ENCODE measurements at regions not wholly inside any gene's neighbourhood (a gene's known extent, or its start where the extent isn't known, plus 50 kb on each side); places are given as distances from the start of the nearest gene placed in this dataset.

DNA sequence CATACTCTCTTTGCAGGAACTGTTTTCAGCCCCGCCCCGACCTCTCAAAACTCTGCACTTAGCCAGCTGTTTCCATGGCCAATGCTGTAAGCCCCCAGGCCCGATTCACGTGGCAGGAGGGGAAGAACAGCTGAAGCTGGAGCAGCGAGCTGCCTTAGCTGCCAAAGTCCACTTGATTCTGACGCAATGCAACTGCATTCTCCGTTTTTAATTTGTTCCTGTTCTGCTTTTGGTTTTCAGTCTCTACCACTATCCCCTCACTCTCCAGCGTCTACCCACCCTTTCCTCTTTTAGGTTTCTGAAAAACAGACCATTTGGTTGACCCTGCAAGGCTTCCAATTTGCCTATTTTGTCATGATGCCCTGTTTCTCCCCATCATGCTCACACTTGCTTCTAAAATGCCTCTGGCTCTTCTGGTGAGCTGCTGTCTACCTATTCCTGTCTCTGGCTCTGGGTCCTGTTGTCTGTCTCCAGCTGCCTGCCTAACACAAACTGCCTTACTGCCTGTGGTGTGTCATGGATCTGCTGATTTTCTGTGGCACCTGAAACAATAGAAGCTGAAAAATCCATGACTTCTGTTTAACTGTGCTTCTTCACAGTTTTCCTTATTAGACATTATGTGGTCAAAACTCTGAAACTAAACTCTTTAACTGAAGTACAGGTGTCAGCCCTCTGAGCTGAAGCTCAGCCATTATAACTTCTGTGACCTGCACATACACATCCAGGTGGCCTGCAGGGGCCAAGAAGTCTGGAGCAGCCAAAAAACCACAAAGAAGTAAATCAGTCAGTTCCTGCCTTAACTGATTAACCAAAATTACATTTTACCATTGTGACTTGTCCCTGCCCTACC, 160.5 kb upstream of the AGTR2 start (continued):
- TF ChIP-seq ARNTL (CRISPR knock-in tag; IDR thresholded peaks at IDR 0.05; ENCODE audit: borderline replicate concordance, low read depth) (no peak), ZNF8 (CRISPR knock-in tag; IDR thresholded peaks at IDR 0.05) (no peak), ZFP30 (CRISPR knock-in tag; IDR thresholded peaks at IDR 0.05) (no peak), ZC3H10 (CRISPR knock-in tag; IDR thresholded peaks at IDR 0.05) (no peak)
- TF ChIP-seq, protein P1, sequence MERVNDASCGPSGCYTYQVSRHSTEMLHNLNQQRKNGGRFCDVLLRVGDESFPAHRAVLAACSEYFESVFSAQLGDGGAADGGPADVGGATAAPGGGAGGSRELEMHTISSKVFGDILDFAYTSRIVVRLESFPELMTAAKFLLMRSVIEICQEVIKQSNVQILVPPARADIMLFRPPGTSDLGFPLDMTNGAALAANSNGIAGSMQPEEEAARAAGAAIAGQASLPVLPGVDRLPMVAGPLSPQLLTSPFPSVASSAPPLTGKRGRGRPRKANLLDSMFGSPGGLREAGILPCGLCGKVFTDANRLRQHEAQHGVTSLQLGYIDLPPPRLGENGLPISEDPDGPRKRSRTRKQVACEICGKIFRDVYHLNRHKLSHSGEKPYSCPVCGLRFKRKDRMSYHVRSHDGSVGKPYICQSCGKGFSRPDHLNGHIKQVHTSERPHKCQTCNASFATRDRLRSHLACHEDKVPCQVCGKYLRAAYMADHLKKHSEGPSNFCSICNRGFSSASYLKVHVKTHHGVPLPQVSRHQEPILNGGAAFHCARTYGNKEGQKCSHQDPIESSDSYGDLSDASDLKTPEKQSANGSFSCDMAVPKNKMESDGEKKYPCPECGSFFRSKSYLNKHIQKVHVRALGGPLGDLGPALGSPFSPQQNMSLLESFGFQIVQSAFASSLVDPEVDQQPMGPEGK (CRISPR knock-in tag; IDR thresholded peaks at IDR 0.05; ENCODE audit: borderline replicate concordance): no peak

DNA sequence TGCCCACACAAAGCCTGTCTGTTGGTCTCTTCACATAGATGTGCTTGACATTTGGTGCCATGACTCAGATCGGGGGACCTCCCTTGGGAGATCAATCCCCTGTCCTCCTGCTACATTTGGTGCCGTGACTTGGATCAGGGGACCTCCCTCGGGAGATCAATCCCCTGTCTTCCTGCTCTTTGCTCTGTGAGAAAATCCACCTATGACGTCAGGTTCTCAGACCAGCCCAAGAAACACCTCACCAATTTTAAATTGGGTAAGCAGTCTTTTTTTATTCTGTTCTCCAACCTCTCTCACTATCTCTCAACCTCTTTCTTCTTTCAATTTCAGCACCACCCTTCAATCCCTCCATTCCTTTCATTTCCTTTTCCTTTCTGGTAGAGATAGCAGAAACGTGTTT, 159.6 kb upstream of the AGTR2 start:
- ATAC-seq: no peak

DNA sequence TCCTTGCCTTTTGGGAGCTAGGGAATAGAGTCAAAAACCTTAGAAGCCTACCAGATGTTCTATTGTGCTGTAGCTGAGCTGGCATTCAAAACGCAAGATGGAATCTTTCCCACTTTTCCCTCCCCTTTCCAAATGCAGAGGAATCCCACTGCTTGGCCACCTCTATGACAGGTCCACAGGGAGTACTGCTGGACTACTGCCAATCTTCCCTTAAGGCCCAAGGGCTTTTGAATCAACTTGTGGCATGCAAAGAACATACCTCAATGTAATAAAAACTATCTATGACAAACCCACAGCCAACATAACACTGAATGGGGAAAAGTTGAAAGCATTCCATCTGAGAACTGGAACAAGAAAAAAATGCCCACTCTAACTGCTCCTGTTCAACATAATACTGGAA, 139.2 kb upstream of the AGTR2 start:
- no peak for ATAC-seq
- TF ChIP-seq, protein P2, sequence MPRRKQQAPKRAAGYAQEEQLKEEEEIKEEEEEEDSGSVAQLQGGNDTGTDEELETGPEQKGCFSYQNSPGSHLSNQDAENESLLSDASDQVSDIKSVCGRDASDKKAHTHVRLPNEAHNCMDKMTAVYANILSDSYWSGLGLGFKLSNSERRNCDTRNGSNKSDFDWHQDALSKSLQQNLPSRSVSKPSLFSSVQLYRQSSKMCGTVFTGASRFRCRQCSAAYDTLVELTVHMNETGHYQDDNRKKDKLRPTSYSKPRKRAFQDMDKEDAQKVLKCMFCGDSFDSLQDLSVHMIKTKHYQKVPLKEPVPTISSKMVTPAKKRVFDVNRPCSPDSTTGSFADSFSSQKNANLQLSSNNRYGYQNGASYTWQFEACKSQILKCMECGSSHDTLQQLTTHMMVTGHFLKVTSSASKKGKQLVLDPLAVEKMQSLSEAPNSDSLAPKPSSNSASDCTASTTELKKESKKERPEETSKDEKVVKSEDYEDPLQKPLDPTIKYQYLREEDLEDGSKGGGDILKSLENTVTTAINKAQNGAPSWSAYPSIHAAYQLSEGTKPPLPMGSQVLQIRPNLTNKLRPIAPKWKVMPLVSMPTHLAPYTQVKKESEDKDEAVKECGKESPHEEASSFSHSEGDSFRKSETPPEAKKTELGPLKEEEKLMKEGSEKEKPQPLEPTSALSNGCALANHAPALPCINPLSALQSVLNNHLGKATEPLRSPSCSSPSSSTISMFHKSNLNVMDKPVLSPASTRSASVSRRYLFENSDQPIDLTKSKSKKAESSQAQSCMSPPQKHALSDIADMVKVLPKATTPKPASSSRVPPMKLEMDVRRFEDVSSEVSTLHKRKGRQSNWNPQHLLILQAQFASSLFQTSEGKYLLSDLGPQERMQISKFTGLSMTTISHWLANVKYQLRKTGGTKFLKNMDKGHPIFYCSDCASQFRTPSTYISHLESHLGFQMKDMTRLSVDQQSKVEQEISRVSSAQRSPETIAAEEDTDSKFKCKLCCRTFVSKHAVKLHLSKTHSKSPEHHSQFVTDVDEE (CRISPR knock-in tag; IDR thresholded peaks at IDR 0.05): no peak
- TF ChIP-seq PPARA (CRISPR knock-in tag; IDR thresholded peaks at IDR 0.05; ENCODE audit: borderline replicate concordance) (no peak), TOX (CRISPR knock-in tag; IDR thresholded peaks at IDR 0.05; ENCODE audit: borderline replicate concordance) (no peak), RARB (CRISPR knock-in tag; IDR thresholded peaks at IDR 0.05) (no peak), ZFP3 (CRISPR knock-in tag; IDR thresholded peaks at IDR 0.05) (no peak), ZFP30 (CRISPR knock-in tag; IDR thresholded peaks at IDR 0.05) (no peak), ISL1 (CRISPR knock-in tag; IDR thresholded peaks at IDR 0.05) (no peak), ZNF8 (CRISPR knock-in tag; IDR thresholded peaks at IDR 0.05) (no peak), SNAI2 (CRISPR knock-in tag; IDR thresholded peaks at IDR 0.05) (no peak), BACH2 (CRISPR knock-in tag; IDR thresholded peaks at IDR 0.05; ENCODE audit: borderline replicate concordance) (no peak), CSDC2 (CRISPR knock-in tag; IDR thresholded peaks at IDR 0.05) (no peak), ARNTL (CRISPR knock-in tag; IDR thresholded peaks at IDR 0.05; ENCODE audit: borderline replicate concordance, low read depth) (no peak), OSR1 (CRISPR knock-in tag; IDR thresholded peaks at IDR 0.05) (no peak), ZNF565 (CRISPR knock-in tag; conservative IDR thresholded peaks at IDR 0.05; ENCODE audit: low read depth) (no peak)
- TF ChIP-seq, protein P3, sequence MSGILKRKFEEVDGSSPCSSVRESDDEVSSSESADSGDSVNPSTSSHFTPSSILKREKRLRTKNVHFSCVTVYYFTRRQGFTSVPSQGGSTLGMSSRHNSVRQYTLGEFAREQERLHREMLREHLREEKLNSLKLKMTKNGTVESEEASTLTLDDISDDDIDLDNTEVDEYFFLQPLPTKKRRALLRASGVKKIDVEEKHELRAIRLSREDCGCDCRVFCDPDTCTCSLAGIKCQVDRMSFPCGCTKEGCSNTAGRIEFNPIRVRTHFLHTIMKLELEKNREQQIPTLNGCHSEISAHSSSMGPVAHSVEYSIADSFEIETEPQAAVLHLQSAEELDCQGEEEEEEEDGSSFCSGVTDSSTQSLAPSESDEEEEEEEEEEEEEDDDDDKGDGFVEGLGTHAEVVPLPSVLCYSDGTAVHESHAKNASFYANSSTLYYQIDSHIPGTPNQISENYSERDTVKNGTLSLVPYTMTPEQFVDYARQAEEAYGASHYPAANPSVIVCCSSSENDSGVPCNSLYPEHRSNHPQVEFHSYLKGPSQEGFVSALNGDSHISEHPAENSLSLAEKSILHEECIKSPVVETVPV (CRISPR knock-in tag; IDR thresholded peaks at IDR 0.05): no peak
- TF ChIP-seq, protein P4, sequence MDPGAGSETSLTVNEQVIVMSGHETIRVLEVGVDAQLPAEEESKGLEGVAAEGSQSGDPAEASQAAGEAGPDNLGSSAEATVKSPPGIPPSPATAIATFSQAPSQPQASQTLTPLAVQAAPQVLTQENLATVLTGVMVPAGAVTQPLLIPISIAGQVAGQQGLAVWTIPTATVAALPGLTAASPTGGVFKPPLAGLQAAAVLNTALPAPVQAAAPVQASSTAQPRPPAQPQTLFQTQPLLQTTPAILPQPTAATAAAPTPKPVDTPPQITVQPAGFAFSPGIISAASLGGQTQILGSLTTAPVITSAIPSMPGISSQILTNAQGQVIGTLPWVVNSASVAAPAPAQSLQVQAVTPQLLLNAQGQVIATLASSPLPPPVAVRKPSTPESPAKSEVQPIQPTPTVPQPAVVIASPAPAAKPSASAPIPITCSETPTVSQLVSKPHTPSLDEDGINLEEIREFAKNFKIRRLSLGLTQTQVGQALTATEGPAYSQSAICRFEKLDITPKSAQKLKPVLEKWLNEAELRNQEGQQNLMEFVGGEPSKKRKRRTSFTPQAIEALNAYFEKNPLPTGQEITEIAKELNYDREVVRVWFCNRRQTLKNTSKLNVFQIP (CRISPR knock-in tag; IDR thresholded peaks at IDR 0.05; ENCODE audit: borderline replicate concordance, low read depth): no peak
- TF ChIP-seq, protein P5, sequence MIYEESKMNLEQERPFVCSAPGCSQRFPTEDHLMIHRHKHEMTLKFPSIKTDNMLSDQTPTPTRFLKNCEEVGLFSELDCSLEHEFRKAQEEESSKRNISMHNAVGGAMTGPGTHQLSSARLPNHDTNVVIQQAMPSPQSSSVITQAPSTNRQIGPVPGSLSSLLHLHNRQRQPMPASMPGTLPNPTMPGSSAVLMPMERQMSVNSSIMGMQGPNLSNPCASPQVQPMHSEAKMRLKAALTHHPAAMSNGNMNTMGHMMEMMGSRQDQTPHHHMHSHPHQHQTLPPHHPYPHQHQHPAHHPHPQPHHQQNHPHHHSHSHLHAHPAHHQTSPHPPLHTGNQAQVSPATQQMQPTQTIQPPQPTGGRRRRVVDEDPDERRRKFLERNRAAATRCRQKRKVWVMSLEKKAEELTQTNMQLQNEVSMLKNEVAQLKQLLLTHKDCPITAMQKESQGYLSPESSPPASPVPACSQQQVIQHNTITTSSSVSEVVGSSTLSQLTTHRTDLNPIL (CRISPR knock-in tag; IDR thresholded peaks at IDR 0.05; ENCODE audit: low read depth): no peak

More for the DNA sequence above, 159.6 kb upstream of the AGTR2 start:
- TF ChIP-seq, protein P4 (CRISPR knock-in tag; IDR thresholded peaks at IDR 0.05; ENCODE audit: borderline replicate concordance, low read depth): no peak
- no peak for TF ChIP-seq ESRRG (CRISPR knock-in tag; IDR thresholded peaks at IDR 0.05)
- no peak for TF ChIP-seq TOX (CRISPR knock-in tag; IDR thresholded peaks at IDR 0.05; ENCODE audit: borderline replicate concordance)
- TF ChIP-seq ZNF565 (CRISPR knock-in tag; conservative IDR thresholded peaks at IDR 0.05; ENCODE audit: low read depth): no peak
